Neuron (in vitro differentiated cells): ENCODE measurements at regions not wholly inside any gene's neighbourhood (a gene's known extent, or its start where the extent isn't known, plus 50 kb on each side); places are given as distances from the start of the nearest gene placed in this dataset.
A peak's percentile ranks its signal among the peaks of the same experiment; 100 is the strongest.
"Not testable (repeated sequence)": the region's sequence is repeated elsewhere in the genome, so short reads cannot be mapped to it uniquely, and the experiment has no call there.

Experiments
- H2AFZ ChIP-seq: one replicate; pipeline ENCODE4 v1.6.1; 2013; ENCODE audit warnings: low read depth, mild to moderate bottlenecking, inconsistent platforms, low read length, moderate library complexity
- H3K27me3 ChIP-seq: one replicate; pipeline ENCODE4 v1.6.1; 2013; ENCODE audit warnings: low read length; ENCODE audit not compliant: insufficient read depth
- H3K36me3 ChIP-seq: one replicate; pipeline ENCODE4 v1.6.1; 2013; ENCODE audit warnings: low read length; ENCODE audit not compliant: insufficient read depth
- H3K4me1 ChIP-seq: one replicate; pipeline ENCODE4 v1.6.1; 2013; ENCODE audit warnings: low read length; ENCODE audit not compliant: insufficient read depth
- H3K4me3 ChIP-seq: 2 replicates; pipeline ENCODE4 v1.5.1; 2013; ENCODE audit warnings: mild to moderate bottlenecking, low read length, moderate library complexity
- H3K9me3 ChIP-seq: one replicate; pipeline ENCODE4 v1.6.1; 2013; ENCODE audit warnings: low read length

- H2AFZ ChIP-seq: no peak overlapping the region
- no peak overlapping the region for H3K4me3 ChIP-seq
- no peaks in the 10 kb centered on the region for H3K4me1 ChIP-seq
- H3K36me3 ChIP-seq: no peaks in the 10 kb centered on the region
- no peaks in the 10 kb centered on the region for H3K9me3 ChIP-seq
- H3K27me3 ChIP-seq: no peaks in the 10 kb centered on the region
Observed at GRCh38 chr2:195543063-195543462, 114.0 kb upstream of the SLC39A10 start.

- Histone ChIP-seq H3K4me3 (no peak overlapping the region), H2AFZ (no peak overlapping the region), H3K27me3 (no peaks in the 10 kb centered on the region), H3K9me3 (no peaks in the 10 kb centered on the region), H3K36me3 (no peaks in the 10 kb centered on the region), H3K4me1 (peaks cover 3% of the 10 kb centered on the region)
Observed at GRCh38 chr2:195542067-195542466, 115.0 kb upstream of the SLC39A10 start.

GRCh38 chr2:195538937-195539336 is 118.1 kb upstream of the SLC39A10 start:
- Histone ChIP-seq H3K27me3 (no peaks in the 10 kb centered on the region), H3K36me3 (no peaks in the 10 kb centered on the region), H3K9me3 (no peaks in the 10 kb centered on the region), H2AFZ (no peak overlapping the region), H3K4me1 (peaks cover 8% of the 10 kb centered on the region), H3K4me3 (no peak overlapping the region)

DNA sequence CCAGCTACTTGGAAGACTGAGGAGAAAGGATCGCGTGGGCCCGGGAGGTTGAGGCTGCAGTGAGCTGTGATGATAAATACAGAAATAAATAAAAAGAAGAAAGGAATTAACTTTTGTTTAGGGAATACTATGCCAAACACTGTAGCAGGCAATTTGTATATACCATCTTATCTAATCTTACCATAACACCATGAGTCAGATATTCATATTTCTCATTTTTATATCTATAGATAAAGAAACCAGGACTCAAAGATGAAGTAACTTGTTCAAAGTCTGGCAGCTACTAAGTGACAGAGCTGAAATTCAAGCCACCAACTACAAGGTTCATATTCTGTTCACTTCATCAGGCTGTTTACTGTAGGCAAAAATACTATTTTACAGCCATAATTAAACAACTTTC is 119.2 kb upstream of the SLC39A10 start:
- H3K27me3 ChIP-seq: no peaks in the 10 kb centered on the region
- H3K4me3 ChIP-seq: no peak overlapping the region
- H3K9me3 ChIP-seq: no peaks in the 10 kb centered on the region
- no peak overlapping the region for H2AFZ ChIP-seq
- peaks cover 12% of the 10 kb centered on the region for H3K4me1 ChIP-seq
- H3K36me3 ChIP-seq: no peaks in the 10 kb centered on the region

- Histone ChIP-seq H3K27me3 (no peaks in the 10 kb centered on the region), H3K36me3 (no peaks in the 10 kb centered on the region), H3K9me3 (no peaks in the 10 kb centered on the region), H3K4me1 (peaks cover 12% of the 10 kb centered on the region), H3K4me3 (no peak overlapping the region), H2AFZ (no peak overlapping the region)
Observed at GRCh38 chr2:195536906-195537305, 120.1 kb upstream of the SLC39A10 start.

GRCh38 chr2:195535911-195536522 is 121.0 kb upstream of the SLC39A10 start:
- Histone ChIP-seq H2AFZ (no peak overlapping the region), H3K9me3 (no peaks in the 10 kb centered on the region), H3K36me3 (no peaks in the 10 kb centered on the region), H3K27me3 (no peaks in the 10 kb centered on the region), H3K4me3 (no peak overlapping the region), H3K4me1 (peaks cover 12% of the 10 kb centered on the region)

DNA sequence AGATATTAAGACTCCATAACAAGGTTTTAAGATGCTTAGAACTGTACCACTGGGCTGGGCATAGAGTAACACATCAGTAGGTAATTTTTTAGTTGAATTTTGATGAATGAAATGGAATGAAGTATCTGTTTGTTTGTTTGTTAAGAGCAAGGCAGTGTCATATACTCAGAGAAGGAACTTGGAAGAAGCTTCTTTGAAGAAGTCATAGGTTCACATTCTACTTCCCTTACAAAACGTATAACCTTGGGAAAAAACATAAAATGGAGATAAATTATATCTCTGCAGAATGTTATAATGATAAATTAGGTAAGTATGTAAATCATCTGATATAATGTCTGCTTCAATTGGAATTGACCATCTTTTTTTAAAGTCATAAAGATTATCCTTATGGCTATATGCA is 122.1 kb upstream of the SLC39A10 start:
- Histone ChIP-seq H3K4me3 (no peak overlapping the region), H3K4me1 (peaks cover 12% of the 10 kb centered on the region)

GRCh38 chr2:195533771-195534642 is 123.0 kb upstream of the SLC39A10 start:
- Histone ChIP-seq H3K9me3 (no peaks in the 10 kb centered on the region), H3K27me3 (no peaks in the 10 kb centered on the region), H3K36me3 (no peaks in the 10 kb centered on the region), H3K4me3 (no peak overlapping the region), H2AFZ (no peak overlapping the region), H3K4me1 (peaks cover 12% of the 10 kb centered on the region)

More for the DNA sequence above, 122.1 kb upstream of the SLC39A10 start:
- Histone ChIP-seq H3K36me3 (no peaks in the 10 kb centered on the region), H3K9me3 (no peaks in the 10 kb centered on the region), H2AFZ (no peak overlapping the region), H3K27me3 (no peaks in the 10 kb centered on the region)

DNA sequence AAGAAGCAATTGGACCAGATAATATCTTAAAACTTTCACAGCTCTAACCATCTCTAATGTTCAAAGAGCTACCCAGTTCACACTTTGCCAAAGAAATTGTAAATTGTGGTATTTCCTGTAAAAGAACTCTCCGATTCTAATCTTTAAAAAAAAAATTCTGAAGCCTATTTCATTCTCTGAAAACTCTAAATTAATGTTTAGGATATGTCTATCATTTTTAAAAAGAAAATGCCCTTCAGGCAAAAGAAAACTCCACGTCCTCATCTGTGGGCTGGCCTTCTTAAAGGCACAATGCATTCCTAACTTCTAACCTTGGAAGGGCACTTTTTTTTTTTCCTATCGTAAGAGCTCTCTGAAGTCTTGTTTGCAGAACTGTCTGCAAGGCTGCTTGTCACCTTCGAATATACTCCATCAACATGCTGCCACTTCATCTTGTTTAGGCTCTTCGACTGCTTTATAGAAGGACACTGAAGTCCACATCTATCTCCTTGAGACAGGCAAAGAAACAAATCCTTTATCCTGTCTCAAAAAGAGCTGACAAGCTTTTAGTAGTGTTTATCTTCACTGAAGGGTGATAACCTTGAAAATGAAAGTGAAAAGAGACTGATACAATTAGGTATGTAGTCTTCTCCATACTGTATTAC is 124.3 kb upstream of the SLC39A10 start:
- Histone ChIP-seq H3K4me1 (peaks cover 12% of the 10 kb centered on the region), H3K36me3 (no peaks in the 10 kb centered on the region), H3K27me3 (no peaks in the 10 kb centered on the region), H3K9me3 (no peaks in the 10 kb centered on the region), H3K4me3 (no peak overlapping the region), H2AFZ (peak overlapping the region; percentile 43)

GRCh38 chr2:195532255-195532627 is 124.8 kb upstream of the SLC39A10 start:
- Histone ChIP-seq H3K4me3 (no peak overlapping the region), H3K4me1 (peaks cover 11% of the 10 kb centered on the region), H3K9me3 (no peaks in the 10 kb centered on the region), H3K27me3 (no peaks in the 10 kb centered on the region), H2AFZ (no peak overlapping the region), H3K36me3 (no peaks in the 10 kb centered on the region)

GRCh38 chr2:195531754-195532153 is 125.3 kb upstream of the SLC39A10 start:
- no peaks in the 10 kb centered on the region for H3K9me3 ChIP-seq
- H3K27me3 ChIP-seq: no peaks in the 10 kb centered on the region
- H3K4me3 ChIP-seq: no peak overlapping the region

DNA sequence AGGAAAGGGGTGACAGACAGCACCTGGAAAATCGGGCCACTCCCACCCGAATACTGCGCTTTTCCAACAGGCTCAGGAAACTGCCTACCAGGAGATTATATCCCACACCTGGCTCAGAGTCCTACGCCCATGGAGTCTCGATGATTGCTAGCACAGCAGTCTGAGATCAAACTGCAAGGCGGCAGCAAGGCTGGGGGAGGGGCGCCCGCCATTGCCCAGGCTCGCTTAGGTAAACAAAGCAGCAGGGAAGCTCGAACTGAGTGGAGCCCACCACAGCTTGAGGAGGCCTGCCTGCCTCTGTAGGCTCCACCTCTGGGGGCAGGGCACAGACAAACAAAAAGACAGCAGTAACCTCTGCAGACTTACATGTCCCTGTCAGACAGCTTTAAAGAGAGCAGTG is 133.8 kb upstream of the SLC39A10 start:
- H3K36me3 ChIP-seq, H3K9me3 ChIP-seq, H3K4me1 ChIP-seq, H2AFZ ChIP-seq, H3K27me3 ChIP-seq, H3K4me3 ChIP-seq: not testable (repeated sequence)

More at GRCh38 chr2:195531754-195532153, 125.3 kb upstream of the SLC39A10 start:
- Histone ChIP-seq H3K4me1 (peaks cover 6% of the 10 kb centered on the region), H3K36me3 (no peaks in the 10 kb centered on the region), H2AFZ (no peak overlapping the region)

DNA sequence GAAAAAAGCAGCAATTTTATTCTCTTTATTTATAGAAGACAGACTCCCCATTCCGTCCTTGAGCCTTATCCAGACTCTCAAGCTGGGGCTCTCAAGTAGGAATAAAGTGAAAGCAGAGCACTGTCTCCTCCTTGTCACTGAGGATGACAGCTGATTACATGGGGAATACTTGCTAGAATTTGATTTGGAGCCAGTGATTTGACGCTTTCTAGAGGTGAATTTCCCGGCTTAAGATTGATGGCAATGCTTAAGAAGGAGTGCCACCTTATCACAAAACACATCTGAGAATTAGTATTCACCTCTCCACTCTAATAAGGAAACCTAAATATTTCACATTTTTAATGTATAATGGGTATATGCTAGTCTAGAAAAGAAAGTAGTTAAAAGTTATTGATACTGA is 135.4 kb upstream of the SLC39A10 start:
- Histone ChIP-seq H3K9me3 (no peaks in the 10 kb centered on the region), H3K4me1 (no peaks in the 10 kb centered on the region), H2AFZ (no peak overlapping the region), H3K36me3 (no peaks in the 10 kb centered on the region), H3K27me3 (no peaks in the 10 kb centered on the region), H3K4me3 (no peak overlapping the region)
